ENCODE measurements at regions not wholly inside any gene's neighbourhood (a gene's known extent, or its start where the extent isn't known, plus 50 kb on each side); places are given as distances from the start of the nearest gene placed in this dataset.

- no peaks in the 10 kb centered on the region for H3F3A ChIP-seq (ENCODE audit: low read depth)
- peaks cover 3% of the 10 kb centered on the region for H3K4me1 Mint-ChIP-seq
- no peak overlapping the region for H3K4me3 ChIP-seq
- H3K9ac ChIP-seq: no peak overlapping the region
- DNase-seq (ENCODE audit: low spot score): no peak
- no peak overlapping the region for H3K27ac Mint-ChIP-seq
- no peaks in the 10 kb centered on the region for H3K4me1 ChIP-seq
- H3K4me3 Mint-ChIP-seq: no peak overlapping the region
- H3K9me3 ChIP-seq (ENCODE audit: low read depth): no peaks in the 10 kb centered on the region
- no peak overlapping the region for H3K27ac ChIP-seq
- H3K27me3 ChIP-seq: no peaks in the 10 kb centered on the region
- peaks cover 9% of the 10 kb centered on the region for H3K27me3 Mint-ChIP-seq (ENCODE audit: insufficient read depth, low read depth)
- H3K9me3 Mint-ChIP-seq: peaks cover 29% of the 10 kb centered on the region
- H3K36me3 ChIP-seq: no peaks in the 10 kb centered on the region
- H3K79me2 ChIP-seq (ENCODE audit: low read depth): no peaks in the 10 kb centered on the region
- H2AFZ ChIP-seq (replicated peaks): no peak overlapping the region
- no peaks in the 10 kb centered on the region for H3K36me3 Mint-ChIP-seq
- H4K20me1 ChIP-seq (ENCODE audit: low read depth): no peaks in the 10 kb centered on the region
- no peak overlapping the region for H3K4me2 ChIP-seq
- TF ChIP-seq, protein P1, sequence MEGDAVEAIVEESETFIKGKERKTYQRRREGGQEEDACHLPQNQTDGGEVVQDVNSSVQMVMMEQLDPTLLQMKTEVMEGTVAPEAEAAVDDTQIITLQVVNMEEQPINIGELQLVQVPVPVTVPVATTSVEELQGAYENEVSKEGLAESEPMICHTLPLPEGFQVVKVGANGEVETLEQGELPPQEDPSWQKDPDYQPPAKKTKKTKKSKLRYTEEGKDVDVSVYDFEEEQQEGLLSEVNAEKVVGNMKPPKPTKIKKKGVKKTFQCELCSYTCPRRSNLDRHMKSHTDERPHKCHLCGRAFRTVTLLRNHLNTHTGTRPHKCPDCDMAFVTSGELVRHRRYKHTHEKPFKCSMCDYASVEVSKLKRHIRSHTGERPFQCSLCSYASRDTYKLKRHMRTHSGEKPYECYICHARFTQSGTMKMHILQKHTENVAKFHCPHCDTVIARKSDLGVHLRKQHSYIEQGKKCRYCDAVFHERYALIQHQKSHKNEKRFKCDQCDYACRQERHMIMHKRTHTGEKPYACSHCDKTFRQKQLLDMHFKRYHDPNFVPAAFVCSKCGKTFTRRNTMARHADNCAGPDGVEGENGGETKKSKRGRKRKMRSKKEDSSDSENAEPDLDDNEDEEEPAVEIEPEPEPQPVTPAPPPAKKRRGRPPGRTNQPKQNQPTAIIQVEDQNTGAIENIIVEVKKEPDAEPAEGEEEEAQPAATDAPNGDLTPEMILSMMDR (IDR thresholded peaks at IDR 0.05): no peak
- TF ChIP-seq EZH2 (IDR thresholded peaks at IDR 0.05) (no peak), EZH2phosphoT487 (IDR thresholded peaks at IDR 0.05) (no peak)
Observed at GRCh38 chr9:134519375-134520070, 122.1 kb upstream of the COL5A1 start.

DNA sequence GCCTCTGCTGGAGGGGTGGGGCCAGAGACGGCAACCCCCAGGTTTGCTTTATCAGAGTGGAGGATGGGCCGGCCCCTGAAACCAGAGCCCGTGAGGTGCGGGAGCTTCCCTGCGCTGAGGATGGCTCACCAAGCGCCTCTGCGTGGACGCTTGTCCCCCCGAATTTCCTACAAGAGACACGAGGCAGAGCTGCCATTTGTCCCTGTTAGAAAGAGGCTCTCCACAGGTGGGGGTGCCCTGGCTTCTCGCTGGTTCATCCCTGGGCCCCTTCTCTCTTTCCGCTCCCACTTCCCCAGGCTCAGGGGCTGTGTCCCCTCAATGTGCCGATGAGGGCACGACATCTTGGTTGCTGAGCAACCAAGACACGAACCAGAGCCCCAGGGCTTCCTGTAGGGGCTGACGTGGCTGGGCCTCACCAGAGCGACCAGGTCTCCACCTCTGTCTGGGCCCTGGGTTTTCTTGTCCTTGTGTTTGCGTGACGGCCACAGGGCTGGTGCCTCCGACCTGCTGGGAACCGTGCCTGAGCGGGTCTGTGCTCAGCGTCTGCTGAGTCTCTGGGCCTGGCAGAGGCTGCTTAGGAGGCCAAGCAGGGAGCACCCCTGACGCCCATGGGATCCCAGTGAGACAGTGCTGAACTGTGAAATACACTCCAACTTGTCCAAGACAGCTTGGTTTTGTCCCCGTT, 119.6 kb upstream of the COL5A1 start:
- Histone ChIP-seq H3K36me3 (no peaks in the 10 kb centered on the region), H3K4me1 (no peaks in the 10 kb centered on the region), H3K27me3 (no peaks in the 10 kb centered on the region), H3K79me2 (ENCODE audit: low read depth) (no peaks in the 10 kb centered on the region), H3K9me3 (ENCODE audit: low read depth) (no peaks in the 10 kb centered on the region), H2AFZ (replicated peaks) (no peak overlapping the region), H3K4me3 (no peak overlapping the region), H3K9ac (no peak overlapping the region), H4K20me1 (ENCODE audit: low read depth) (no peaks in the 10 kb centered on the region), H3F3A (ENCODE audit: low read depth) (no peaks in the 10 kb centered on the region), H3K4me2 (no peak overlapping the region), H3K27ac (no peak overlapping the region)
- H3K4me1 Mint-ChIP-seq: peaks cover 3% of the 10 kb centered on the region
- H3K27ac Mint-ChIP-seq: no peak overlapping the region
- no peaks in the 10 kb centered on the region for H3K36me3 Mint-ChIP-seq
- H3K4me3 Mint-ChIP-seq: no peak overlapping the region
- H3K27me3 Mint-ChIP-seq (ENCODE audit: insufficient read depth, low read depth): peaks cover 9% of the 10 kb centered on the region
- DNase-seq (ENCODE audit: low spot score): no peak
- TF ChIP-seq EZH2 (IDR thresholded peaks at IDR 0.05) (no peak), EZH2phosphoT487 (IDR thresholded peaks at IDR 0.05) (no peak)
- TF ChIP-seq, protein P1 (IDR thresholded peaks at IDR 0.05): no peak
- H3K9me3 Mint-ChIP-seq: peaks cover 26% of the 10 kb centered on the region

GRCh38 chr9:134522502-134522848, 119.1 kb upstream of the COL5A1 start:
- Histone ChIP-seq H4K20me1 (ENCODE audit: low read depth) (no peaks in the 10 kb centered on the region), H3K36me3 (no peaks in the 10 kb centered on the region), H3K4me2 (no peak overlapping the region), H3K27ac (no peak overlapping the region), H3F3A (ENCODE audit: low read depth) (no peaks in the 10 kb centered on the region), H2AFZ (replicated peaks) (no peak overlapping the region), H3K9me3 (ENCODE audit: low read depth) (no peaks in the 10 kb centered on the region), H3K4me3 (no peak overlapping the region), H3K27me3 (no peaks in the 10 kb centered on the region), H3K9ac (no peak overlapping the region), H3K79me2 (ENCODE audit: low read depth) (no peaks in the 10 kb centered on the region), H3K4me1 (no peaks in the 10 kb centered on the region)
- peaks cover 9% of the 10 kb centered on the region for H3K27me3 Mint-ChIP-seq (ENCODE audit: insufficient read depth, low read depth)
- no peak overlapping the region for H3K27ac Mint-ChIP-seq
- H3K9me3 Mint-ChIP-seq: peaks cover 26% of the 10 kb centered on the region
- H3K4me3 Mint-ChIP-seq: no peak overlapping the region
- H3K36me3 Mint-ChIP-seq: no peaks in the 10 kb centered on the region
- no peak for DNase-seq (ENCODE audit: low spot score)
- TF ChIP-seq, protein P1 (IDR thresholded peaks at IDR 0.05): no peak
- TF ChIP-seq EZH2phosphoT487 (IDR thresholded peaks at IDR 0.05) (no peak), EZH2 (IDR thresholded peaks at IDR 0.05) (no peak)
- H3K4me1 Mint-ChIP-seq: peaks cover 3% of the 10 kb centered on the region
